NCI-H524 treated with DMSO at 0.1 percent for 48 hours (cell line): ENCODE measurements at regions not wholly inside any gene's neighbourhood (a gene's known extent, or its start where the extent isn't known, plus 50 kb on each side); places are given as distances from the start of the nearest gene placed in this dataset.
"Not testable (repeated sequence)": the region's sequence is repeated elsewhere in the genome, so short reads cannot be mapped to it uniquely, and the experiment has no call there.

ENCODE experiments used
- DNase-seq: peaks from one replicate; lab custom pipeline; 2025; lab: John Stamatoyannopoulos, UW

DNA sequence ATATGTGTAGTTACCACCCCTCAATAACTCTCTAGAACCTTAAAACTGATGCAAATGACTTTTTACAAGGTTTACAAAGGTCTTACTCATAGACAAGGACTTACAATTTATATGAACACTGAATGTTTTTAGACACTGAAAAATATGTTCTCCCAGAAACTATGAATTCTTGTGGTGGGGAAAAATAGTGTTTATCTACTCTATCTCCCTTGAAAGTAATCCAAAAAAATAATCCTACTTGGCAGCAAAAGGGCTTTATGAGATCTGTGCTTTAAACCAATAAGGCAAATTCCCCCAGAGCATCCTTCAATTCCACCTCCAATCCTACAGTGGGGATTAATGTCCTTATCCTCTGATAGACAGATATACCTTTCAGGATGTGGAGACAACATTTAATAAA is 1984.1 kb upstream of the RAG2 start:
- no peak for DNase-seq

DNA sequence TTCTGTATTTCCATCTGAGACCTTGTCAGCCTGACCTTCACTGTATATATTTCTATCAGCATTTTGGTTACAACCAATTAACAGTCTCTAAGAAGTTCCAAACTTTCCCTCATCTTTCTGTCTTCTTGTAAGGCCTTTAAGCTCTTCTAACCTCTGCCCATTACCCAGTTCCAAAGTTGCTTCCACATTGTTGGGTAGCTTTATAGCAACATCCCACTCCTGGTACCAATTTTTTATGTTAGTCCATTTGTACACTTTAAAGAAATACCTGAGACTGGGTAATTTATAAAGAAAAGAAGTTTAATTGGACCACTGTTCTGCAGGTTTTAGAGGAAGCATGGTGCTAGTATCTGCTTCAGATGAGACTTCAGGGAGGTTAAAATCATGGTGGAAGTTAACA is 1979.7 kb upstream of the RAG2 start:
- DNase-seq = no peak

DNA sequence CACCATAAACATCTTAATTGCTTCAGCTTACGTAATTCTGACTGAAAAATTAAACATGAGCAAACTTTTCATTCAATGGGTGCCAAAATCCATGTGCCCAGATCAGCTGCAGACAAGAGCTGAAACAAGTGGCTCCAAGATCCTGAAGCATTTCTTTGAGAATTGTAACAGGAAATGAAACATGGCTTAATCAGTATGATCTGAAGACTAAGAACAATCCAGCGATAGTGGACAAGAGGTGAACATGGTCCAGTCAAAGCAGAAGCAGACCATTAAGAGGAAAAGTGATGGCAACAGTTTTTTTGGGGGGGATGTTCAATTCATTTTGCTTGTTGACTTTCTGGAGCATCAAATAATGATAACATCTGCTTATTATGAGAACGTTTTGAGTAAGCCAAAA is 1964.5 kb upstream of the RAG2 start:
- no peak for DNase-seq

DNA sequence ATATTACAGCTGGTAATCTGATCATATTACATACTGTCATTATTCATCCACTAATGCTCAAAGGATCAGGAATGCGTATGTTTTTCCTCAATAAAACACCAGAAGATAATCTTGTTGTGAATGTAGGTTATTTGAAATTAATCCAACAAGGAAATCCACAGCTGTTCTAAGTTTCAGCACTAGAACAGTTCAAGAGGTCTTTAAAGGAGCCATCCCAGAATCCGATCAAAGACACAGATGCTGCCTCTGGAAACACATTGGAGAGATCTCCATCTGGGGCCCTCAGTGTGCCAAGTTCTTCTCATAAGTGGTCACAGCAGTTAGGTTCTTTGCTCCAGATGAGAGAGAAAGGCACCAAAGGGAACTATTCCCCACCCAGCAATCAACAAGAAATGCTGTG is 1955.1 kb upstream of the RAG2 start:
- DNase-seq = peak; percentile 72

DNA sequence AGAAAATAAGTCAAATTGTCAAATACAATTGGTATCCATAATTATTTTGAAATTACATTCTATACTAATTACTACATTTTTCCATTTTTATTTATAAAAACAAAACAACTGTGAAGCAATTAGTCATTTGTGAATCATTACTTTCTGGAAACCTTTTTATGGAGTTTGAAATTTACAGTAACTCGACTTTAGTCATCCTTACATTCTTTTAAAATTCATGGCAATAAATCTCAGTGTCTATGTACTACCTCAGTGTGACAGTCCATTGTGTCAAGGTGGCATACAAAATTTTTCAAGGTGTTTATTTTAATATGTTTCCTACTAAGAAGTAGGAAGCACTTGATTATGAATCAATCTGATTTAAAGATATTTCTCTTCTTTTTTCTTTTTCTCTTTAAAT is 1949.4 kb upstream of the RAG2 start:
- no peak for DNase-seq

DNA sequence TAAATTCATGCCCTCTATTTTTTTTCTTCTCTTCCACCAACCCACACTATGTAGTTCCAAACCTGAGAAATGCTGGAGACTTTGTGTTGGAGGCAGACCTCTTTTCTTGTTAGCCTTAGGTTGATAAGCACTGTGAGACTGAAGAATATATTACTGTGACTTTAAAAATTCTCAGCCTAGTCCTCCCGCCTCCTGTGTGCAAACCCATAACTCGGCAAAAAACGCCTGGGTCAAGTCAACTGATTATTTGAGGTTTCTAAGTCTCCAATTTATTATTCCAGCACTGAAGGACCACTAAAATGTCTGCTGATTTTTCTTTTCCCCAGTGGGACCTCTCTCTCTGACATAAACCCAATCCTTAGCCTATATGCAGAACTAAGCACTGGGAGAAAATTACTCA is 1946.0 kb upstream of the RAG2 start:
- DNase-seq = no peak

DNA sequence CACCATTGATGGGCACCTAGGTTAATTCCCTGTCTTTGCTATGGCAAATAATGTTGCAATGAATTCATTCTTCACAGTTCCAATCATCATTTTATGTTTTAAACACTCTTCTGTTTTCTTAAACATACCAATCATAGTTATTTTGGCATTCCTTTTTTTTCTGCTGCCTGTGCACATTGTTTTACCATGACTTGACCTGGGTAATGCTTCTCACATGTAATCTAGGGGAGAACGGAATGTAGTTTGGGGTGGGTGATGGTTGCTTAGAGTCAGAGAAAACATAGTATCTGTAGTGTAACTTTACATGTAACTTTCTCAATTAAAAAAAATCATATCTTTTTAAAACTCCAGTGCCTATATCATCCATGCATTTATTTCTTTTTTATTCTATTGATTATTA is 1945.3 kb upstream of the RAG2 start:
- DNase-seq = no peak

DNA sequence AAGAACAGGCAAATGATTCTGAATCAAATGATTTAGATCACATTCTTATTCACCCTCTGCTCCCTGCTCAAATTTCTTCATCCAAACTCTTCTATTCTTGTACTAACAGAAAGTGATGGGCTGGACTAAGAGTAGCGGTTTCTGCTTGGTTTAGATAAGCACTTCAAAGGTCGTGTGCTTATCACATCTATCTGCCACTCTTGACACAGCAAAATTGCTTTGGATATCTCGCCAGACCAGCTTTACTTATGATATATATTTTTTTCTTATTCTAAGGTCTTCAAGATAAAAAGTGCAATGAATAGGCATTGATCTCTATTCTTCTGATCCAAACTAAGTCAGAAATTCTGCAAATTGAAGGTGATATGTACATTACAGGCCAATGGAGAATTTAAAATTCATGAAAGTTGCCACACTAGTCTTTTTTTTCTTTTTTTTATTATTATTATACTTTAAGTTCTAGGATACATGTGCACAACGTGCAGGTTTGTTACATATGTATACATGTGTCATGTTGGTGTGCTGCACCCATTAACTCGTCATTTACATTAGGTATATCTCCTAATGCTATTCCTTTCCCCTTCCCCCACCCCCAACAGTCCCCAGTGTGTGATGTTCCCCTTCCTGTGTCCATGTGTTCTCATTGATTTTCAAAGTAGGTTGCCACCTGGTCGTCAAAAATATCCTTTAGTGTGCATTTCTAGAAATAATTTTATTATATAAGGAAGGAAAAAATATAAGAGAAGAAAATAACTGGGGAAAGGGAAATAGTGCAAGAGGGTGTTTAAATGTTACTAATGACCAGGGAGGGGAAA is 1941.0 kb upstream of the RAG2 start:
- DNase-seq = no peak

DNA sequence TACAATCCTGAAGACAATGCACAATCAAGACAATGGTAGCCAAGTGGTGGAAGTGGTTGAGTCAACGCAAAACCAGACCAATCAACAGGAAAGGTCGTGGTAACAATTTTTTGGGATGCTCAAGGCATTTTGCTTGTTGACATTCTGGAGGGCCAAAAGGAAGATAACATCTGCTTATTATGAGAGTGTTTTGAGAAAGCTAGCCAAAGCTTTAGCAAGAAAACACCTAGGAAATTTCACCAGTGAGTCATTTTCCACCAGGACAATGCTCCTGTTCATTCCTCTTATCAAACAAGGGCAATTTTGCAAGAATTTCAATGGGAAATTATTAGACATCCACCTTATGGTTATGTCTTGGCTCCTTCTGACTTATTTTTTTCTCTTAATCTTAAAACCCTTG is 1932.2 kb upstream of the RAG2 start:
- no peak for DNase-seq

DNA sequence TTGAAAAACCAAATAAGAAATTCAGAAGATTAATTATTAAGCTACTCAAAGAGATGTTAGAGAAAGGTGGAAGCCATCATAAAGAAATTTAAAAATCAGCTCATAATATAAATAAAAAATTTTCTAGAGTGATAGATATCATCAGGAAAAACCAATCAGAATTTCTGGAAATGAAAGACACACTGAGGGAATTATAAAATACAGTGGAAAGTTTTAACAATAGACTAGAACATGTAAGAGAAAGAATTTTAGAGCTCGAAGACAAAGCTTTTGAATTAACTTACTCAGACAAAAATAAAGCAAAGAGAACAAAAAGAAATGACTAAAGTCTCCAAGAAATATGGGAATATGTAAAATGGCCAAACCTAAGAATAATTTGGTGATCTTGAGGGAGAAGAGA is 1926.9 kb upstream of the RAG2 start:
- DNase-seq = no peak

DNA sequence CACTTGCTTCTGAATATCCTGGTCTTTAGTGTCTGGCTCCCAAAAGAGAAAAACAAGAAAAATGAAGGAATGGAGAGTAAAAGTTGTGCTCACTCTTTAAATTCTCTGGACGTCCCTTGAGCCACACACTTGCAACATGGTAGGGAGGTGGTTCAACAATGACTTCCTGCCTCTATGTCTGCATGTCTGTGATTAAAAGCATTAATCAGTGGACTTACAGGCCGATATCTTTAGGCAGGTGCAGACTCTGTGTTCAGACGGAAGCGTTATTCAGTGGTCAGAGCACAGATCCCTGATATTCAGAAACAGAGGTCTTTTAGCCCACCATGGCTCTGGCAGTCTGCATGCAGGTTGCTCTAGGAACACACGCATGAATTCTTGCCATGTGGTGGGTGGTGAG is 1920.0 kb upstream of the RAG2 start:
- no peak for DNase-seq

DNA sequence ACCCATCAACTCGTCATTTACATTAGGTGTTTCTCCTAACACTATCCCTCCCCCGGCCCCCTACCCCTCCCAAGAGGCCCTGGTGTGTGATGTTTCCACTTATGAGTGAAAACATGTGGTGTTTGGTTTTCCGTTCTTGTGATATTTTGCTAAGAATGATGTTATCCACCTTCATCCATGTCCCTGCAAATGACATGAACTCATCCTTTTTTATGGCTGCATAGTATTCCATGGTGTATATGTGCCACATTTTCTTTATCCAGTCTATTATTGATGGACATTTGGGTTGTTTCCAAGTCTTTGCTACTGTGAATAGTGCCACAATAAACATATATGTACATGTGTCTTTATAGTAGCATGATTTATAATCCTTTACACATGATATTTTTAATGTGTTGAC is 1914.8 kb upstream of the RAG2 start:
- not testable (repeated sequence) for DNase-seq

DNA sequence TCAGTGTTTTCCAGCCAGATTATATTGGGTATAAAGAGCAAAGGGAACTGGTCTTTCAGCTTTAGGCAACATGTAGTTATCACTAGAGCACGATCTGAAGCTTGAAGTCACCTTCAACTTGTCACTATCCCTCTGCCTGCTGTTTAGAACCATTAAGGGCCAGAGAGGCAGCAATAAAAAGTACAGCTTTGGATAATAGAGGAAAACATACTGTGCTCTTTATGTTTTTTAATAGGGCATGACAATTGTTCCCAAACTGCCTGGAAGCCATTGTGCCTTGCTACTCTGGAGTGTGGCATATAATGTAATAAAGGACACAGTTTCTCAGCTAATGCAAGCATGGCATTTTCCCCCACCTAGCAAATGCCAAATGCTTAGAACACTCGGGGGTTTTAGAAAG is 1912.0 kb upstream of the RAG2 start:
- no peak for DNase-seq

DNA sequence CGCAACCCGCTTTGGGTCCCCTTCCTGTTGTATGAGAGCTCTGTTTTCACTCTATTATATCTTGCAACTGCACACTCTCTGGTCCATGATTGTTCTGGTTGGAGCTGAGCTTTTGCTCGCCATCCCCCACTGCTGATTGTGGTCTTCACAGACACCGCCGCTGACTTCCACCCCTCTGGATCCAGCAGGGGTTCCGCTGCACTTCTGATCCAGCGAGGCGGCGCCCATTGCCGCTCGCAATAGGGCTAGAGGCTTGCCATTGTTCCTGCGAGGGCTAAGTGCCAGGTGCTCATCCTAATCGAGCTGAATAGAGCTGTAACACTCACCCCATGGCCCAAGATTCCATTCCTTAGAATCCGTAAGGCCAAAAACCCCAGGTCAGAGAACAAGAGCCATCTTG is 1905.8 kb upstream of the RAG2 start:
- DNase-seq = no peak

DNA sequence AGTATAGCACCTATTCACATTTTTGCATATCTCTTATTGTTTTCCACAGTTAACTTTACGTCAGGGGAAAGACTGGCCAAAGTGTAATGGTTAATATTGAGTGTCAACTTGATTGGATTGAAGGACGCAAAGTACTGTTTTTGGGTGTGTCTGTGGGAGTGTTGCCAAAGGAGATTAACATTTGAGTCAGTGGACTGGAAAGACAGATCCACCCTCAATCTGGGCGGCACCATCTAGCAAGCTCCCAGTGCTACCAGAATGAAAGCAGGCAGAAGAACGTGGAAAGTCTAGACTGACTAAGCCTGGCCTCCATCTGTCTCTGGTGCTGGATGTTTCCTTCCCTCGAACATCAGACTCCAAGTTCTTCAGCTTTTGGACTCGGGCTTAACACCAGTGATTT is 1900.7 kb upstream of the RAG2 start:
- DNase-seq = no peak

DNA sequence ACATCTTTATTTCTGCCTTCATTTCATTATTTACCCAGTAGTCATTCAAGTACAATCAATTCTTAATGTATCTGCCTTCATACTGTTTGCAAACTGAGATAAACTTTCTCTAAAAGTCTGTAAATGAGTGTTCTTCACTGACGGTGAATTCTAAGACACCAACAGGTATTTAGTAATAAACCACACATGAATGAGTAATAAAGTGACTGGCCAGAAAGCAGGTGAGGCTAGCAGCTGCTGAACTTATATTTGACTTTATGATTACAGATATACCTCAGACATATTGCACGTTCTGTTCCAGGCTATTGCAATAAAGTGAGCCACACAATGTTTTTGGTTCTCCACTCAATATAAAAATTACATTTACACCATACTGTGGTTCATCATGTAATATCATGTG is 1894.0 kb upstream of the RAG2 start:
- no peak for DNase-seq

DNA sequence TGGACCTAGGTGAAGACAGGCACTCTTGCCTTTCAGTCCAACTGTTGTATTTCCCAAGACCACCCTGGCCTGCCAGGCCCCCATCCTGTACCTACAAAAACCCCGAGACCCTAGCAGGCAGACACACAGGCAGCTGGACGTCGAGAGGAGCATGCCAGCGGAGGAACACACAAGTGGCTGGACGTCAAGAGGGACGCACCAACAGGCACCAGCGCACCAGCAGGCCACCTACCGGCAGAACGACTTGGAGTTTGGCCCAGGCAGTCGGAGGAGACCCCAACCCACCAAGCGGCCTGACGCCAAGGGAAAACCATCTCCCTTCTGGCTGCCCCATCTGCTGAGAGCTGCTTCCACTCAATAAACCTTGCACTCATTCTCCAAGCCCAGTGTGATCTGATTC is 1883.4 kb upstream of the RAG2 start:
- no peak for DNase-seq

DNA sequence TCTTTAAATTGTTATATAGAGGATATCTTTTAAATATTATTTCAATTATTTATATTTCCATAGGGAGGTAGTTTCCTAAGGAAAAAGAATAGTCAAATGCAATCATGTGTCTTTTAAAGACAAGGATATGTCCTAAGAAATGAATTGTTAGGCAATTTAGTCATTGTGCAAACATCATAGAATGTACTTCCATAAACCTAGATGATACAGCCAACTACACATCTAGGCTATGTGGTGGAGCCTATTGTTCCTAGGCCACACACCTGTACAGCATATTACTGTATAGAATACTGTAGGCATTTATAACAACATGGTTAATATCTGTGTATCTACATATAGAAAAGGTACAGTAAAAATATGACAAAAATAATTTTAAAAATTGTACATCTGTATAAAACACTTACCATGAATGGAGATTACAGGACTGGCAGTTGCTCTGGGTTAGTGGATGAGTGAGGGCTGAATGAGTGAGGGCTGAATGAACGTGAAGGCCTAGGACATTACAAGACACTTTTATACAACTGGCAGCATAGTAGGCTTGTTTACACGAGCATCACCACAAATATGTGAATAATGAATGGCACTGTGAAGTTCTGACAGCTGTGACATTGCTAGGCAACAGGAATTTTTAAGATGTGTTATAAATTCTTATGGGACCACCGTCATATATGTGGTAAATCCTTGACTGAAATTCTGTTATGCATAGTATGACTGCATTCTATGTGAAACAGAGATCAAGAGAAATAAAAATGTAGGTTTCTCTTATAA is 1879.0 kb upstream of the RAG2 start:
- no peak for DNase-seq

DNA sequence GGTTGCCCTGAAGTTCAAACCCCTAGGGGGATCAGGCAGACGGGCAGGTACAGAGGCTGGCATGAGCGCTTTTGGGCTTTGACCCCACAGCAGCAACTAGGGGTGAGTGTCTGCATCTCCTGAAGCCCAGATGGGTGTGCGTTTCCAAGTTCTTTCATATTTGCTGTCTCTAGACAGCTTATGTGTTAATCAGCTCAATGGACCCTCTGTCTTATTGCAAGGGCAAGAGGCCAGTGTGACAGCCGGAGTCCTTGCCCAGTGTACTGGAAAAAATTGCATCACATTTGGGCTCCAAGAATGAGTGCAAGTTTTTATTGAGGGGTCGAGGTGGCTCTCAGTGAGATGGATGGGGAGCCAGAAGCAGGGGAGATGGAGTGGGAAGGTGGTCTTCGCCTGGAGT is 1863.7 kb upstream of the RAG2 start:
- no peak for DNase-seq

DNA sequence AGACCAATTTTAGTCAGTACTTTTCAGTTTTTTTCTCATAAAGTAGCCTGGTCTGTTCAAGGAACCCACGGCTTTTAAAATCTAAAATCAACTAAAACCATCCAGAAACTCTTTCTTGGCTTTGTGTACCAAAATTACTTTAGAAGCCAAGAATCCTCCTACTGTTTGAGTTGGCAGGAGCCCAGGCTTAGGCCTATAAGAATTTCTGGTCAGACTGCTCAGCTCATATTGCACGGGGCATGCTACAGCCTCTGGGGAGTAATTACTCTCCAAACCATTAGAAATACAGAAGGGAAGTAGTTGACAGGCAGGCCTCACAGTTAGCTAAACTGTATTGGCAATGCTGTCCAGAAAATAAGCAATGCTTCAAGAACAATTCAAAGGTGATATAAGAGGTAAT is 1862.9 kb upstream of the RAG2 start:
- peak; percentile 1 for DNase-seq

DNA sequence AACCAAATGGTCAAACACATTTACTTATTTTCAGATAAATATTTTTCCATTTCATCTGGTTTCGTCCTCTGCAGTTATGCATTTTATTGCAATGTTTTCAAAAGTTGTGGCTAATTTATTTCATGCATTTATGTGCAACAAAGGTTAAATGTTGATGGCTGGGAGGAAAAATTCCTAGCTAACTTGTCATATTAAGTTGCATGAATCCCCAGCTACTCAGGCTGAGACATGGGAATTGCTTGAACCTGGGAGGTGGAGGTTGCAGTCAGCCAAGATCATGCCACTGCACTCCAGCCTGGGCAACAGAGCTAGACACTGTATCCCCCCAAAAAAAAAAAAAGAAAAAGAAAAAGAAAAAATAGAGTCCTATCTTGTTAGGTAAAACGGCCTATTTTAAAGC is 1862.4 kb upstream of the RAG2 start:
- no peak for DNase-seq

DNA sequence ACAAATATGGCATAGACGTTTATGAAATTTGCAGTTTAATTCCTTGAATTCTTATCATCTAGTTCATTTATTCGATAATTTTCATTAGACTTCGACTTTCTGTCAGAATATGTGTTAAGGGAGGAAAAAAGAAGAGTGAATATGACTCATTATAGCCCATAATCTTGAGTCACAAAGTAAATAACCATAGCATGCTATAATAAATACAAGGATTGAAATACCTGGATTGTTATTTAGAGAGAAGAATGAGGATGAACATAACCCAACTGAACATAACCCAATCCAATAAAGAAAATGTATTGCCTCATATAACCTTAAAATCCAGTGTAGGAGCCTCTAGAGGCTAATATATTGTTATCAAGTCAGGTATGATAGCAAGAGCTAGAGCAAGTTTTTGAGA is 1858.3 kb upstream of the RAG2 start:
- no peak for DNase-seq

DNA sequence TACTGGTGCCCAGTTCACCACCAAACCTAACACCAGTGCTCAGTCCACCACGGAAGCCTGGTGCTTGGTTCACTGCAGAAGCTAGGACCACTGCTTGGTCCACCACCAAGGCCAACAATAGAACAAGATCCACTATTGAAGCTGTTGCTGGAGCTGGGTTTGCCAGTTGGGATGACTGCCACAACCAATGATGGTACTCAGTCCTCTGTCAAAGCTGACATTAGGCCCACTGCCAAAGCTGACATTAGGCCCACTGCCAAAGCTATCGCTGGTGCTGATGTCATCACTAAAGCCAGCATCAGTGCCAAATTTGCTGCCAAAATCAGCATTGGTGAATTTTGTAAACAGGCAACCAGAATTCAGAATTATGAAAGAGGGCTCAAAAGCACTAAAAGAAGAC is 1850.2 kb upstream of the RAG2 start:
- DNase-seq = no peak

DNA sequence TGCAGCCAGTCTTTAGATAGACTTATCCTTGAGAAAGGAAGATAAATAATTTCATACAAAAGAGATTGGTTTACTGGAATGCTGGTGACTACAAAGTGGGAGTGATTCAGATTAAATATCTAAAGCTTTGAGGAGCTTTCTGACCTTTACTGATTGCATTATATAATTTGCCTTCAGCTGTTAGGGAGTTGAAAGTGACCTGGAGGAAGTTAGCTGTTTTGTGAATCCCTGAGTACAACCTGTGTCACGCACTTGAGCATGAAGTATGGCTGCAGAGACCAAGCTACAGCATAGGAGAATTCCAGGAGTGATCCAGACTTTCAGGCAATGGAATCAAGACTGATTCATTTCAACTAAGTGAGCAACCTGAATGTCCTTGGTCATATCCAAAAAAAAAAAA is 1848.3 kb upstream of the RAG2 start:
- DNase-seq = no peak
